ENCODE measurements at regions not wholly inside any gene's neighbourhood (a gene's known extent, or its start where the extent isn't known, plus 50 kb on each side); places are given as distances from the start of the nearest gene placed in this dataset.

- H3K27ac ChIP-seq: no peak overlapping the region
- ChIA-PET CTCF (interaction anchor here (0.6 kb wide), 2 partner anchors 30 to 258 kb away, joined by 3 to 4 read pairs; no protein-coding TSS in a partner anchor), POLR2A (ENCODE audit: low non-redundant PET) (no interaction called here)
- DNase-seq (ENCODE audit: low spot score): no peak
- no peak for TF ChIP-seq CTCF (conservative IDR thresholded peaks at IDR 0.05; ENCODE audit: low read depth)
These were observed 62.6 kb upstream of the ZSWIM2 start for GRCh38 chr2:186911551-186912085.

GRCh38 chr2:186910996-186911395, 62.0 kb upstream of the ZSWIM2 start:
- CTCF ChIA-PET: no interaction called here
- no peak for DNase-seq (ENCODE audit: low spot score)
- TF ChIP-seq CTCF (conservative IDR thresholded peaks at IDR 0.05; ENCODE audit: low read depth): no peak
- no peak overlapping the region for H3K27ac ChIP-seq
- POLR2A ChIA-PET (ENCODE audit: low non-redundant PET): no interaction called here

GRCh38 chr2:186909095-186909494, 60.1 kb upstream of the ZSWIM2 start:
- H3K27ac ChIP-seq: no peak overlapping the region
- CTCF ChIA-PET: interaction anchor here (0.6 kb wide), 1 partner anchor 583 kb away, joined by 3 read pairs; no protein-coding TSS in a partner anchor
- no peak for TF ChIP-seq CTCF (conservative IDR thresholded peaks at IDR 0.05; ENCODE audit: low read depth)
- no peak for DNase-seq (ENCODE audit: low spot score)
- POLR2A ChIA-PET (ENCODE audit: low non-redundant PET): no interaction called here

GRCh38 chr2:186907897-186908296, 58.9 kb upstream of the ZSWIM2 start:
- no peak for DNase-seq (ENCODE audit: low spot score)
- no peak overlapping the region for H3K27ac ChIP-seq
- POLR2A ChIA-PET (ENCODE audit: low non-redundant PET): no interaction called here
- TF ChIP-seq CTCF (conservative IDR thresholded peaks at IDR 0.05; ENCODE audit: low read depth): no peak
- CTCF ChIA-PET: interaction anchor here (0.6 to 0.7 kb wide), 2 partner anchors 11 to 81 kb away, joined by 3 to 4 read pairs; no protein-coding TSS in a partner anchor

- no peak for DNase-seq (ENCODE audit: low spot score)
- CTCF ChIA-PET: interaction anchor here (0.5 to 1.0 kb wide), 3 partner anchors 9 to 222 kb away, joined by 3 read pairs; no protein-coding TSS in a partner anchor
- POLR2A ChIA-PET (ENCODE audit: low non-redundant PET): no interaction called here
- TF ChIP-seq CTCF (conservative IDR thresholded peaks at IDR 0.05; ENCODE audit: low read depth): peak; percentile 24; the same call in 1 of the 2 replicates
- no peak overlapping the region for H3K27ac ChIP-seq
These were observed 54.2 kb upstream of the ZSWIM2 start for GRCh38 chr2:186903216-186903615.

All from RWPE1 (cell line).